Fibroblast of peridontal ligament (primary cell): ENCODE measurements at regions not wholly inside any gene's neighbourhood (a gene's known extent, or its start where the extent isn't known, plus 50 kb on each side); places are given as distances from the start of the nearest gene placed in this dataset.
A peak's percentile ranks its signal among the peaks of the same experiment; 100 is the strongest.
"Not testable (repeated sequence)": the region's sequence is repeated elsewhere in the genome, so short reads cannot be mapped to it uniquely, and the experiment has no call there.

Source experiments
- DNase-seq: peaks from one replicate; pipeline ENCODE4 v3.0.0-alpha.2; 2010; ENCODE audit errors: extremely low read depth

DNA sequence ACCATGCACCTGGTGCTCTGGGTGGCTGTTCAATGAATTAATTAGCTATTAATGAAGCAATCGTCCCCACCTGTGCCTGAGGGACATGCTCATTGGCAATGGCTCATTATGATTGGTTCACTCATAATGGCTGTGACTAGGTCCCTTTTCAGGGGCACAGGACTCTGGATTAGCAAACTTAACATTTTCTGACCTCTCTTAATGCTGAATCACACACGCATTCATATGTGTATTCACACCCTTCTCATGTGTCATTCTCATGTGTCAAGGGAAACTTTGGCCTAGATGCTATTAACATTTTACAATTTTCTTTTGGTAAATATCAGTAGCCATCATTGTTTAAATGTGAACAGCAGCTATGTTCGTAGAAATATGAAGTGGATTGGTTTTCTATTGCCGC, 98.9 kb upstream of the PMAIP1 start:
- no peak for DNase-seq

DNA sequence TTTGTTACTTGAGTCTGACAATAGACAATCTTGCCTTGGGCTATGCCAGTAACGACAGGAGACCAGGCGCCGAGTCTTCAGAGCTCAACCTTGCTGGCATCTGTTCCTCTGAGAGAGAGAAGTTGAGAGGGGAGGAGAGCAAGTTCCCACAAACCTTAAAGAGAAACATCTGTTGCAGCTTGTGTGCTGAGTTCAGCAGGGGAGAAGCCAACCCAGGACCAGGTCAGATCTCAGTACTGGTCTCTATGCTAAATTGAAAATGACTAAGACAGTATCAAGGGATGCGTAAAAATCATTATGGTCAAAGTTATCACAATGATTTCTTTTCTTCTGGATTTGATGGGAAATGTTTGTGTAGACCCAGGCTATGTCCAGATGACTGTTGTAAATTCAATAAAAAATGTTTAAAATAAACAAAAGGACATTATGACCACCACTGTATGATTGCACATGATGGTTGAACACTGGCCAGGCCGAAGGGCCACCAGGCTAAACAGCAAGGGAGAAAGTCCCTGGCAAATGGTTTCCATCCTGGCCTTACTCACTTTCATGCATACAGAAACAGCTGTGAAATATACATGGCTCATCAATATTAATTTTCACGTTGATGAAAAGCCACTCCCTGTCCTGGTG, 100.3 kb upstream of the PMAIP1 start:
- DNase-seq, result peak; percentile 89

DNA sequence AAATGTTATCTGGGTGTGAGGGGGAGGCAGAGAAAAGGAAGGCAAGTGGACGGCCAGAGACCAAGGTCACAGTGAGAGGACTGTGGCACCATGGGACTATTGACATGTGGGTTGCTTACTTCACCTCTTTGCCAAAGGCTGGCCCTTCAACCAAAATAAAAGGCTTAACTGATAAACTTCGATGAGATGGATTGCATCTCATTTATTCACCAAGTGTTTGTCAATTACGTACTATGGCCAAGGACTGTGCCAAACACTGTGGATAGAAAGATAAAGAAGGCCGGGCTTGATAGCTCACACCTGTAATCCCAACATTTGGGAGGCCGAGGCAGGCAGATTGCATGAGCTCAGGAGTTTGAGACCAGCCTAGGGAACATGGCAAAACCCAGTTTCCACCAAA, 98.7 kb upstream of the CCBE1 start:
- DNase-seq, result no peak

DNA sequence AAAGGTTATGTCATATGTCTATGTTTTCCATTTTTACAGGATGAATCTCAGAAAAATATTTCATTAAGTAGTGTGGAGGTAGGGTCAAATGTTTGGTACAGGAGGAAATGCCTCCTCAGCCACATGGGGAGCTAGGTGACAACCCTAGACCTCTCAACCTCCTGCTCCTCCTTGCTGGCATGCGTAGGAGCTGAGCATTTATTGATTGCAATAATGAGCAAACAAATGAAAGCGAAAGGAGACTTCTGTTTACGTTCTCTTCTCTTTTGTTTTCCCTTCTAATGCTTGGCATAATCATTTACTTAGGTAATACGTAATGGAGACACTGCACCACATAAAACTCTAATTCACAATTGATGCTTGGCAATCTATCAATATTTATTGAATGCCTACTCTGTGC, 95.1 kb upstream of the CCBE1 start:
- no peak for DNase-seq

DNA sequence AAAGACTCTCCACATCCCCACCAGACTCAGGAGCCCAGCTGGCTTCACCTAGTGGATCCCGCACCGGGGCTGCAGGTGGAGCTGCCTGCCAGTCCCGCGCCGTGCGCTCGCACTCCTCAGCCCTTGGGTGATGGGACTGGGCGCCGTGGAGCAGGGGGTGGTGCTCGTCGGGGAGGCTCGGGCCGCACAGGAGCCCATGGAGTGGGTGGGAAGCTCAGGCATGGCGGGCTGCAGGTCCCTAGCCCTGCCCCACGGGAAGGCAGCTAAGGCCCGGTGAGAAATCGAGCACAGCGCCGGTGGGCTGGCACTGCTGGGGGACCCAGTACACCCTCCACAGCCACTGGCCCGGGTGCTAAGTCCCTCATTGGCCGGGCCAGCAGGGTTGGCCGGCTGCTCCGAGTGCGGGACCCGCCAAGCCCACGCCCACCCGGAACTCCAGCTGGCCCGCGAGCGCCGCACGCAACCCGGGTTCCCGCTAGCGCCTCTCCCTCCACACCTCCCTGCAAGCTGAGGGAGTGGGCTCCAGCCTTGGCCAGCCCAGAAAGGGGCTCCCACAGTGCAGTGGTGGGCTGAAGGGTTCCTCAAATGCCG, 93.2 kb upstream of the CCBE1 start:
- not testable (repeated sequence) for DNase-seq

DNA sequence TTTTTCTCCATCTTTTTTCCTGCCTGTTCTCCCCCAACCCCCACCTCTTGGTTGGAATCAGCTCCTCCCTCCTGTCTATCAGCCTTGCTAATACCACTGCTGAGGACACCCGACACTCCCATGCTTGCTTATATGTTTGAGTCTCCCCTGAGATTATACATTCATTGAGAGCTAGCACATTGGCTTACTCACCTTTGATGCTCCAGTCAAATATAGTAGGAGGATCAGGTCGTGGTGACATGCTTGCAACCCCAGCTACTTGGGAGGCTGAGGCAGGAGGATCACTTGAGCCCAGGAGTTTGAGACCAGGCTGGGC, 91.5 kb upstream of the CCBE1 start:
- DNase-seq, result no peak

DNA sequence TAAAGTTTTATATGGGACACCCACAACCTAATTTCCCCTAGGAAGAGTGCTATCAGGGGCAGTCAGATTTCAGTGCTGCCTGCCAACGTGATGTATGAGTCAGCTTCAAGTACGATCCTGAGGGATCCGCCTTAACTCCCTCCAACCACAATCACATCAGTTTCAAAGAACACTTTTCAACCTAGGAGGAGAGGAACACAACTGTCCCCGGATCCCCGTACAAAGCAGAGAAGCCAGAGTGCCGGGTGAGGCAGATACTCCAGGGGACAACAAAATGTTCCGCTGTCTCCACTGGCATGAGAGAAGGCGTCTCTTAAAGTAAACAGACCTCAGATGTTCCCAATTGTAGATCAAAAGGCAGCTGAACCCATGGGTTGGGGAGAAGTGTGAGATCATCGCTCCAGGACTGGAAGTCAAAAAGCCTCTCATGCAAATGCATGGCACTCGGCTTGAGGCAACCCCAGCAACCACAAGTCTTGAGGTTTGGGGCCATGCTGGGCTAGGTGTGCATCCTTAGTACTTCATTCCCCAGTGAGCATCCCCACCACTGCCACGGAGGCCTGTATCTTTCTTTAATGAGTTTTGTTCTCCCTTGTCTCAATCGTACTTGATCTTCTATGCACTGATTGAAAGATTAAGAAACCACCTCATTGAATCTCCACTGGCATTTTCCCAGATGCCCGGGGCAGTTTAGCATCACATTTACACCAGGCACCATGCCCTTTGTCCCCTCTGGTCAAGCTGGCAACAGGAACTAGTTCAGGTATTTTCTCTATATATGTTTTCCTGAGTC, 91.0 kb upstream of the CCBE1 start:
- DNase-seq, result peak; percentile 91

DNA sequence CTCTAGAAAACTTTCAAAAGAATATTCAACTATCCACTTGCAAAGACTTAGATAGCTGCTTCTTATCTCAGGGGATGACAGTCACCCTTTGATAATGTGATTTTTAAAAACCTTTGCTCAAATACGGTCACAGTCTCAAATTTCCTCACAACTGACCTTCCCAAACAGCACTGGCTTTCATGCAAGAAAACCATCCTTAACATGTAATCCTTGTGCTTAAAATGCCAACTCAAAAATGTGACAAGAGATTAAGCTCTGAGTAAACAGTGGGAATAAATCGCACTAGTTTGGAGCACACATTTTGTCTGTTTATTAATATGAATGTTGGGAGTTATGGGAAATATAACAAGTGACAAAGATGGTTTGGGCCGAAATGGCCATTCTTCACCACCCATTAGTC, 87.5 kb upstream of the CCBE1 start:
- no peak for DNase-seq

DNA sequence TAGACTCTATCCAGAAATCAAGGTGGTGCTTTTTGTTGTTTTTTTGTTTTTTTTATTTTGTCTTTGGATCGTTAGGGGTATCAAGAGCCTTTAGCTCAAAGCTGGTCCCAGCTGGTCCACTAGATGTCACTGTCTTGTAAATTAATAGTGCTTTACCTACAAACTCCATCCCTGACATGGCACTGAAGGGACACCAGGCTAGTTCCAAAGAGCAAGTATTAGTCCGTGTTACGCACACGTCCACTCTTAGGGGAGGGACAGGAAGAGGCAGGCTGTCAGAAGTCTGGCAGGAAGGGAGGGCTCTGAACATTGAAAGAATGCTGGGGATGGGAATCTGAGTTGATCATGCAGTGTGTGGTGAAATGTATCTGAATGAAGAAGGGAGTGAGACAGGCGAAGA, 85.9 kb upstream of the CCBE1 start:
- DNase-seq, result peak; percentile 85

DNA sequence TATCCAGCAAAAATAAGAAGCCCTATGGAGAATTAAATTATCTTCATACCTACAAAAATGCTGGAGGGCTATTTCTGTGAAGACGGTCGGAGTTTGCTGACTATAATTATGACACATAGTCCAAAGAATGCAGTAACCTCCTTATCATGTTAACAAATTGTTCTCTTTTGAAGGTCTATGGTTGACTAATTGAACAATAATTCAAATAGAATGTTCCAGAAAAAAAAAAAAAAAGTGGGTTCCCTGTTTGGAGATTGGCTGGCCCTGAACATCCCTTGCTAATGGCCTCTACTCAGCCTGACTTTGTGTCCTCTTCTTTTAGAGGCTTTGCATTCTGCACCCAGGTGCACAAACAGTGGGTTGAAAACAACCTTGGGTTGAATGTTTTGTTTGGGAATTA, 82.8 kb upstream of the CCBE1 start:
- peak; percentile 59 for DNase-seq

DNA sequence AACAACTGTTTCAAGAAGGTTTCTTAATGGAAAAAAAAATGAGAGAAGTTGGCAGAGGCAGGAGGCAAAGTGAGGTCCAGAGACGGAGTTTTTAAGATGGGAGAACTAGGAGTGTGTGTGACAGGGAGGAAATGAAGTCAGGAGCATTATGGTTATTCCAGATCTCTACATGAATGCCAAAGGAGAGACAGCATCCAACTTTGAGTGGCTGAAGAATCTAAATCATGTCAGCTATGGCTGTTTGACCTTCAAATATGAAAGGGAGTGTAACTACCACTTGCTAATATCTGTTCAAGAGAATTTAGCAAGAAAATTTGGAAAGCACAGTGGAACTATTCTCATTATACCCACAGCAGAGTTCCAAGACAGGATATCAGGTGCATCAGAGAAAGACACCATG, 81.2 kb upstream of the CCBE1 start:
- no peak for DNase-seq

DNA sequence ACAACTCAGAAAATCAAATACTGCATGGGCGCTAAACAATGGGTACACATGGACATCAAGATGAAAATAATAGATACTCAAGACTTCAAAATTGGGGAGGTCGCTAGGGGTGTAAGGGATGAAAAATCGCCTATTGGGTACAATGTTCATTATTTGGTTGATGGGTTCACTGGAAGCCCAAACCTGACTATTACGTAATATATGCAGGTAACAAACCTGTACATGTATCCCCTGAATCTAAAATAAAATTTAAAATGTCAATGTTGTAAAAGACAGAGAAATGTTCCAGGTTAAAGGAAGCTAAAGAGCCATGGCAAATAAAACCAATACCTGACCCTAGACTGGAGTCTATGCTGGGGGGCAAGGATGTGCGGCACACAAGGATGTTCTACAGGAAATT, 80.4 kb upstream of the CCBE1 start:
- no peak for DNase-seq

DNA sequence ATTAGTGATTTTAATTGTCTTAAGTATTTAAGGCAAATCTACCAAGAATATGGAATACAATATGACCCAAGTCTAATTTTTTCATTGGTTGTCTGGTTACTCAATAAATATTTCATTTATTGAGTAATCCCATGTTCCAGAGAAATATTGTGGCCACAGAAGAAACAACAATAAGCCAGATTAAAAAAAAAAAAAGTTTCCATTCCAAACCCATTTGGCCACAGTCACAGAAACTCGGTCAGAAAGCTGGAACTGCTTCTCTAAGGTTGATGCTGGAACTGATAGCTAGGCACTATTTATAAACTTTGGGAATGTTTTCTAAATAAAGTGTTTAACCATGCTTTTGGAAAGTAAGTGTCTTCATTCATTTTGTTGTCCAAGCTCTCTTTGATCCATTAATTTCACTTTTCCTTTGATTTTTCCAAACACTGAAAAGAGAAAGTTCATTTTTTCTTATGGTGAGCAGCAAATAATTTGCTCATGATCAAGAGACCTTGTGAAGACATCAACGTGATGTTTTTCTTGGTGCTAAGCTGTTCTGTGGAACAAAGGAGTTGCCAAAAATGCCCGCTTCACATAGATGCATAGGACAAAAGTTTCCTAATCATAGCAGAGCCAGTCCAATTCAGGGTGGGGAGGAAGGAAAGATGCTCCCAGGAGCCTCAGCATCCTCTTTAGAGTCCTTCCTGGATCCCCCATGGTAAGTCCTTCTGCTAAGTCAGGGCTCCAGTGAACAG, 72.1 kb upstream of the CCBE1 start:
- DNase-seq, result peak; percentile 86

DNA sequence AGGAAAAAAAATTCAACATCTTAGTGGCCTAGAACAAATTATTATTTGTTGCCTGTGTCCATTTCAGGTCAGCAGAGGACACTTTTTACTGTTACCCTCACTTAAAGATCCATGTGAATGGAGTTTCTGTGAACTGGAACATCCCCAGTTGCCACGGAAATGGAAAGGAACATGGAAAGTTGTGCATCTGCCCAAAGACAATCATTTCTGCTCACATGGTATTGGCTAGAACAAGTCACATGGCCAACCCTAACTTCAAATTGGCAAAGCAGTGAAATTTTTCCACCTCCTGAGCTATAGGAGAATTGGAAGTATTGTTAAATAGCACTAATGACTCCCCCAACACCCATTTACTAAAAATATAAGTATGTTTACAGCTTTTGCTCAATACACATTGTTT, 71.2 kb upstream of the CCBE1 start:
- DNase-seq, result no peak

DNA sequence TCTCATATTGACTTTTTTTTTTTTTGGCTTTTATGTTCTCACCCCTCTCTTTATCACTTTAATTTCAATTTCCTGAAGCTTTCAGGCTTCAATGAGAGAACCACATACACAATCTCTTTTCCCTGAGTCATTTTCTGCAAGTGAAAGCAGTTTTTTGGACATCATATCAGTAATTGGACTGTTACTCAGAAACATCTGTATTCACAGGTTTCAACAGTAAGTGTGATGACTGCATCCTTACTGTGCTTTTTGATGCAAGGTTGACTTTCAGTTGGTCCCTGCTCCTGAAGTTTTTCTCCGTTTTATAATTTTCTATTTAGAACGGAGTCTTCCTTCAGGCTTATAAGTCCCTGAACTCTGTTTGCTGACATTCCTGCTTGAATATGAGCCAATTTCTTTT, 70.5 kb upstream of the CCBE1 start:
- peak; percentile 83 for DNase-seq

DNA sequence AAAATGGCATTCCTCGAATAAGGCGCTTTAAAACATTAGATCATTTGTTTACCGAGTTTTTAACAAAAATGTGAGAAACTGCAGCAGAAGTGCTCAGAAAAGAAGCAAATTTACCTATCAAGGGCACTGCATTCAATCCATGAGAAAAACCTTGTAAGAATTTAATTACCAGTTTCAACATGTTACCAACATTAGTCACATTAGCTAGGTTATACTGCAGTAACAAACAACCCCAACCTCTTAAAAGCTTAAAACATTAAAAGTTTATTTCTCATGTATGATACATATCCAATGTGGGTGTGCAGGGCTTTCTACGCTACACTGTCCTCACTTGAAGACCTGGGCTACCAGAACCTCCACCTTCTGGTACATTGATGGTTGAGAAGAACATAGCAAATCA, 68.1 kb upstream of the CCBE1 start:
- DNase-seq, result no peak

DNA sequence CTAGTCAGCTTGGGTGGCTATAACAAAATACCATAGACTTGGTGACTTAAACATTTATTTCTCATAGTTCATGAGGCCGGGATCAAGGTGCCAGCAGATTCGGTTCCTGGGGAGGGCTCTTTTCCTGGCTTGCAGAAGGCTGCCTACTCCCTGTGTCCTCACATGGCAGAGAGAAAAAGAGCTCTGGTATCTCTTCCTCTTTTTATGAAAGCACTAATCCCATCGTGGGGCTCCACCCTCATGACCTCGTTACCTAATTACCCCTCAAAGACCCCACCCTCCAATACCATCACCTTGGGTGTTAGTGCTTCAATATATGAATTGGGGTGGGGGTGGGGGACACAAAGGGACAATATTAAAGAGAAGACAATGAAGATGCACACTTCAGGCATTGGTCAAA, 67.1 kb upstream of the CCBE1 start:
- DNase-seq, result no peak

DNA sequence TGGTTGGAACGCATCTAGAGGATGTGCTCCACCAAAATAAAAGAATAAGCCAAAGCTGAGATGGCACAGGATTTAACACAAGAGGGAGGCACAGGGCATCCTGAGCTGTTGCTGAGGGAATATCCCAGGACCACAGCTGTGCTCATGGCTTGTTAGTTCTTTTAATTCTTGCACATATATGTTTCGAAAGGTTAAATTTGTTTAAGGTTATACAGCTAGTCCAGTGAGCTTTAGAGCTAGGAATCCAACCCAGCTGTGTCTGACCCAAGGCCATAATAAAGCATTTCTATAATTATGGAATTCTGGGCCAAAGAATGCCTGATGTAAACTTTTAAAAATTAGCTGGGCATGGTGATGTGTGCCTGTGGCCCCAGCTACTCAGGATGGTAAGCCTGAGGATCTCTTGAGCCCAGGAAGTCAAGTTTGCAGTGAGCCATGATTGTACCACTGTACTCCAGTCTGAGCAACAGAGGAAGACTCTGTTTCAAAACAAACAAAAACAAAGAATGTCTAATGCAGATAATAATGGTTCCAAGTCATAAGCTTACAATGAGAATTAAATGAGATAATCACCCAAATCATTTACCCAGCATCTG, 66.4 kb upstream of the CCBE1 start:
- DNase-seq, result peak; percentile 91

DNA sequence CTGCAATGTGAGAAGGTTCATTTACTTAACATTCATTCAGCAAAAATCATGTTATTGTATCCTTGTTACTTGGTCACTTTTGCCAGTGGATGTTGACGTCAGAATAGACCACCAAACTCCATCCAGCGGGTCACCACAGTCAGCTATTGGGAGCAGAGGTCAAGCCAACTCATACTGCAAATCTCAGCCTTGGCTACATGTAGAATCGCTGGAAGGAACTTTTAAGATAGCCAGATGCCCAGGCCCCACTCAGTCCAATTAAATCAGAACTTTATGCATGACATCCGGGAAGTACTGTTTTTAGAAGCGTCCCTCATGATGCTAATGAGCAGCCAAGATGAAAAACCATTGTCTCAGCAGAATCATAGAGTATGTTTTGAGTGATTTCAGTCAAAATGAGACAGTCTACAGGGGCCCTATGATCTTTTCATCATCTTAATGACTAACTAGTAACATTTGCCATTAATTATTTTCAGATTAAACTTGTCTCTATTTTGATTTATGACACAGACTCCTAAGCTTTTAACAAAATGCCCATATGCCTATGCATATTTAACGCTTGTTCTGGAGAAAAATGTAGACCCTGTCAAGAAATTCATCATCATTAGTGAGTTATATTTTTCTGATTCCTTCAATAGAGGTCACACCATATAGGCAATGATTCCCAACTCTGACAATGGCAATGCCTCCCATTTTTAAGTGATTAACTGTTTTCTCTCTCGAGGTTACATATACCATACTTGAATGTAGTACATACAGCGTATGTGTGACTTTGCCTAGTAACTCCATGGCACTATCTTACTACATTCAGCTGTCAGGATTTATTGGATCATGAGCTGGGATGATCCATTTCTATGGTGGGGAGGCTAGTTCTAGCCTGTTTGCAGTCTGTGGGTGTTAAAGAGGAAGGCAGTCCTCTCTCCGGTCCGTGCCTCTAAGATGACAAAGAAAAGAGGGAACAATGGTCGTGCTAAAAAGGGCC, 63.7 kb upstream of the CCBE1 start:
- no peak for DNase-seq

DNA sequence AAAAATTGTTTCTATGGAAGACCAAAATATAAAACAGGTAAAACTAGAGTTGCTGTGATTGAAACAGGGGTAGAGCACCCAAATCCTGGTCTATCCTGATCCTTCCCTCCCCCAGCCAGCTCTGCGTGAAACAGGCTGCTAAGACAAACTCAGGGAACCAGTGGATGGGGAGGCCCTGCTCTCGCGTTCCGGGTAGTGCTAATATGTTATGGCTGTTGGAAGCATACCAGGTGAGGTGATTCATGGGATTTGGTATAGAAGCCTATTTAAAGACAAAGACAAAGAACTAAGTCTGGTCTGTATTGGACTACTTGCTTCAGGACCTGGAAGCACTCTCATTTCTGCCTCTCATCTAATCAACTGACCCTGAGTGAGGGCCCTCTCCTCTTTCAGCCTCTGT, 63.0 kb upstream of the CCBE1 start:
- no peak for DNase-seq

DNA sequence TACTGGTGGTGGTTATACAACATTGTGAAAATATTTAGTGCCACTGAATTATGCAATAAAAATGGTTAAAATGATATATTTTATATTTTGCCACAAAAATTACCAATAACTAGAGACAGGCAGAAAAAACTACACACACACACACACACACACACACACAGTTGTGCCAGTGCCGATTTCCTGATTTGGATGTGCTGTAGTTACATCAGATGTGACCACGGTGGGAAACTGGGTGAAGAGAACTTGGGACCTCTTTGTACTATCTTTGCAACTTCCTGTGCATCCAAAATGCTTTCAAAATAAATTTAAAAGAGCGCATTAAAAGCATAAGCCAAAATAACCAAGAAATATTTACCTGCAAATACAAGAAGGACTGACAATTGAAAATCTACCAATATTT, 61.6 kb upstream of the CCBE1 start:
- no peak for DNase-seq
